ENCODE measurements at regions not wholly inside any gene's neighbourhood (a gene's known extent, or its start where the extent isn't known, plus 50 kb on each side); places are given as distances from the start of the nearest gene placed in this dataset.

- H3K27ac ChIP-seq (ENCODE audit: low read depth, low read length): no peak overlapping the region
- Mint-ChIP-seq H3K4me3 (no peak overlapping the region), H3K9me3 (no peaks in the 10 kb centered on the region), H3K27me3 (peaks cover 3 to 4% of the 10 kb centered on the region in 2 donors), H3K4me1 (no peaks in the 10 kb centered on the region), H3K27ac (no peak overlapping the region), H3K36me3 (no peaks in the 10 kb centered on the region)
- ChIA-PET CTCF (ENCODE audit: partially characterized antibody) (interaction anchor here (0.7 kb wide), 1 partner anchor 392 kb away, joined by 3 read pairs; no protein-coding TSS in a partner anchor), POLR2A (ENCODE audit: partially characterized antibody) (no interaction called here)
- no peaks in the 10 kb centered on the region for H3K27me3 ChIP-seq (ENCODE audit: insufficient read depth, low read length)
- no peaks in the 10 kb centered on the region for H3K36me3 ChIP-seq (ENCODE audit: insufficient read depth, low read length)
- intact Hi-C loops (cut with micrococcal nuclease): no loop called here
- H3K4me3 ChIP-seq (ENCODE audit: low read length in 2 of 2): no peak overlapping the region
- no peaks in the 10 kb centered on the region for H3K9me3 ChIP-seq (ENCODE audit: control insufficient read depth in 1 of 2, low read length in 2 of 2)
- no peak for DNase-seq
- H3K4me1 ChIP-seq (ENCODE audit: insufficient read depth, low read length): no peaks in the 10 kb centered on the region
Measured at GRCh38 chr1:220341126-220341525, 68.9 kb upstream of the RAB3GAP2 start.

GRCh38 chr1:220339581-220339980 lies 67.3 kb upstream of the RAB3GAP2 start:
- H3K9me3 ChIP-seq (ENCODE audit: control insufficient read depth in 1 of 2, low read length in 2 of 2): no peaks in the 10 kb centered on the region
- H3K27ac Mint-ChIP-seq: no peak overlapping the region
- no peak overlapping the region for H3K4me3 Mint-ChIP-seq
- no peaks in the 10 kb centered on the region for H3K4me1 Mint-ChIP-seq
- H3K36me3 Mint-ChIP-seq: no peaks in the 10 kb centered on the region
- H3K9me3 Mint-ChIP-seq: no peaks in the 10 kb centered on the region
- no peak for DNase-seq
- POLR2A ChIA-PET (ENCODE audit: partially characterized antibody): no interaction called here
- no peaks in the 10 kb centered on the region for H3K27me3 ChIP-seq (ENCODE audit: insufficient read depth, low read length)
- H3K4me3 ChIP-seq (ENCODE audit: low read length in 2 of 2): no peak overlapping the region
- CTCF ChIA-PET (ENCODE audit: partially characterized antibody): no interaction called here
- H3K27ac ChIP-seq (ENCODE audit: low read depth, low read length): no peak overlapping the region
- H3K27me3 Mint-ChIP-seq: peaks cover 3 to 4% of the 10 kb centered on the region in 2 donors
- H3K36me3 ChIP-seq (ENCODE audit: insufficient read depth, low read length): no peaks in the 10 kb centered on the region
- H3K4me1 ChIP-seq (ENCODE audit: insufficient read depth, low read length): no peaks in the 10 kb centered on the region
- intact Hi-C loops (cut with micrococcal nuclease): no loop called here

- no peak for DNase-seq
- Mint-ChIP-seq H3K9me3 (no peaks in the 10 kb centered on the region), H3K27me3 (peaks cover 3 to 4% of the 10 kb centered on the region in 2 donors), H3K4me3 (no peak overlapping the region), H3K4me1 (no peaks in the 10 kb centered on the region), H3K27ac (no peak overlapping the region), H3K36me3 (no peaks in the 10 kb centered on the region)
- H3K4me1 ChIP-seq (ENCODE audit: insufficient read depth, low read length): no peaks in the 10 kb centered on the region
- no peaks in the 10 kb centered on the region for H3K27me3 ChIP-seq (ENCODE audit: insufficient read depth, low read length)
- intact Hi-C loops (cut with micrococcal nuclease): no loop called here
- H3K27ac ChIP-seq (ENCODE audit: low read depth, low read length): no peak overlapping the region
- ChIA-PET POLR2A (ENCODE audit: partially characterized antibody) (no interaction called here), CTCF (ENCODE audit: partially characterized antibody) (no interaction called here)
- H3K4me3 ChIP-seq (ENCODE audit: low read length in 2 of 2): no peak overlapping the region
- H3K9me3 ChIP-seq (ENCODE audit: control insufficient read depth in 1 of 2, low read length in 2 of 2): no peaks in the 10 kb centered on the region
- no peaks in the 10 kb centered on the region for H3K36me3 ChIP-seq (ENCODE audit: insufficient read depth, low read length)
Measured at GRCh38 chr1:220338759-220339158, 66.5 kb upstream of the RAB3GAP2 start.

- Mint-ChIP-seq H3K9me3 (no peaks in the 10 kb centered on the region), H3K27ac (no peak overlapping the region)
- POLR2A ChIA-PET (ENCODE audit: partially characterized antibody): no interaction called here
Measured at GRCh38 chr1:220336391-220337031, 64.3 kb upstream of the RAB3GAP2 start.

GRCh38 chr1:220335668-220336067 lies 63.4 kb upstream of the RAB3GAP2 start:
- POLR2A ChIA-PET (ENCODE audit: partially characterized antibody): no interaction called here
- Histone ChIP-seq H3K4me1 (ENCODE audit: insufficient read depth, low read length) (no peaks in the 10 kb centered on the region), H3K9me3 (ENCODE audit: control insufficient read depth in 1 of 2, low read length in 2 of 2) (no peaks in the 10 kb centered on the region), H3K36me3 (ENCODE audit: insufficient read depth, low read length) (no peaks in the 10 kb centered on the region), H3K27me3 (ENCODE audit: insufficient read depth, low read length) (no peaks in the 10 kb centered on the region), H3K27ac (ENCODE audit: low read depth, low read length) (no peak overlapping the region), H3K4me3 (ENCODE audit: low read length in 2 of 2) (no peak overlapping the region)
- CTCF ChIA-PET (ENCODE audit: partially characterized antibody): no interaction called here
- Mint-ChIP-seq H3K27ac (no peak overlapping the region), H3K4me3 (no peak overlapping the region), H3K27me3 (peaks cover 0 to 5% of the 10 kb centered on the region in 2 donors), H3K9me3 (no peaks in the 10 kb centered on the region), H3K4me1 (no peaks in the 10 kb centered on the region), H3K36me3 (no peaks in the 10 kb centered on the region)
- intact Hi-C loops (cut with micrococcal nuclease): no loop called here
- DNase-seq: no peak

More at GRCh38 chr1:220336391-220337031, 64.3 kb upstream of the RAB3GAP2 start:
- H3K27me3 Mint-ChIP-seq: peaks cover 4 to 5% of the 10 kb centered on the region in 2 donors
- Histone ChIP-seq H3K9me3 (ENCODE audit: control insufficient read depth in 1 of 2, low read length in 2 of 2) (no peaks in the 10 kb centered on the region), H3K4me1 (ENCODE audit: insufficient read depth, low read length) (no peaks in the 10 kb centered on the region), H3K27me3 (ENCODE audit: insufficient read depth, low read length) (no peaks in the 10 kb centered on the region), H3K4me3 (ENCODE audit: low read length in 2 of 2) (no peak overlapping the region), H3K36me3 (ENCODE audit: insufficient read depth, low read length) (no peaks in the 10 kb centered on the region), H3K27ac (ENCODE audit: low read depth, low read length) (no peak overlapping the region)
- CTCF ChIA-PET (ENCODE audit: partially characterized antibody): no interaction called here
- H3K36me3 Mint-ChIP-seq: no peaks in the 10 kb centered on the region
- H3K4me3 Mint-ChIP-seq: no peak overlapping the region
- intact Hi-C loops (cut with micrococcal nuclease): no loop called here
- no peaks in the 10 kb centered on the region for H3K4me1 Mint-ChIP-seq
- DNase-seq: no peak

GRCh38 chr1:220331318-220331717 lies 59.1 kb upstream of the RAB3GAP2 start:
- Histone ChIP-seq H3K9me3 (ENCODE audit: control insufficient read depth in 1 of 2, low read length in 2 of 2) (no peaks in the 10 kb centered on the region), H3K27ac (ENCODE audit: low read depth, low read length) (no peak overlapping the region), H3K27me3 (ENCODE audit: insufficient read depth, low read length) (no peaks in the 10 kb centered on the region), H3K4me1 (ENCODE audit: insufficient read depth, low read length) (no peaks in the 10 kb centered on the region), H3K36me3 (ENCODE audit: insufficient read depth, low read length) (no peaks in the 10 kb centered on the region), H3K4me3 (ENCODE audit: low read length in 2 of 2) (no peak overlapping the region)
- H3K4me1 Mint-ChIP-seq: no peaks in the 10 kb centered on the region
- DNase-seq: no peak
- H3K4me3 Mint-ChIP-seq: no peak overlapping the region
- no peak overlapping the region for H3K27ac Mint-ChIP-seq
- peaks cover 2 to 5% of the 10 kb centered on the region in 2 donors for H3K27me3 Mint-ChIP-seq
- POLR2A ChIA-PET (ENCODE audit: partially characterized antibody): no interaction called here
- H3K36me3 Mint-ChIP-seq: no peaks in the 10 kb centered on the region
- no peaks in the 10 kb centered on the region for H3K9me3 Mint-ChIP-seq
- CTCF ChIA-PET (ENCODE audit: partially characterized antibody): no interaction called here
- intact Hi-C loops (cut with micrococcal nuclease): no loop called here

GRCh38 chr1:220330265-220330664 lies 58.0 kb upstream of the RAB3GAP2 start:
- POLR2A ChIA-PET (ENCODE audit: partially characterized antibody): interaction anchor here (0.7 kb wide), 1 partner anchor 1766 kb away, joined by 5 read pairs; no protein-coding TSS in a partner anchor
- Histone ChIP-seq H3K27ac (ENCODE audit: low read depth, low read length) (no peak overlapping the region), H3K4me3 (ENCODE audit: low read length in 2 of 2) (no peak overlapping the region), H3K27me3 (ENCODE audit: insufficient read depth, low read length) (no peaks in the 10 kb centered on the region), H3K9me3 (ENCODE audit: control insufficient read depth in 1 of 2, low read length in 2 of 2) (no peaks in the 10 kb centered on the region), H3K4me1 (ENCODE audit: insufficient read depth, low read length) (no peaks in the 10 kb centered on the region), H3K36me3 (ENCODE audit: insufficient read depth, low read length) (no peaks in the 10 kb centered on the region)
- H3K36me3 Mint-ChIP-seq: no peaks in the 10 kb centered on the region
- CTCF ChIA-PET (ENCODE audit: partially characterized antibody): no interaction called here
- H3K4me3 Mint-ChIP-seq: no peak overlapping the region
- no peaks in the 10 kb centered on the region for H3K4me1 Mint-ChIP-seq
- no peak for DNase-seq
- no peak overlapping the region for H3K27ac Mint-ChIP-seq
- H3K9me3 Mint-ChIP-seq: no peaks in the 10 kb centered on the region
- H3K27me3 Mint-ChIP-seq: peaks cover 2 to 5% of the 10 kb centered on the region in 2 donors
- intact Hi-C loops (cut with micrococcal nuclease): no loop called here

- Mint-ChIP-seq H3K4me1 (no peaks in the 10 kb centered on the region), H3K27ac (no peak overlapping the region), H3K9me3 (no peaks in the 10 kb centered on the region), H3K27me3 (peaks cover 2 to 10% of the 10 kb centered on the region in 2 donors), H3K36me3 (no peaks in the 10 kb centered on the region), H3K4me3 (no peak overlapping the region)
- Histone ChIP-seq H3K27ac (ENCODE audit: low read depth, low read length) (no peak overlapping the region), H3K27me3 (ENCODE audit: insufficient read depth, low read length) (no peaks in the 10 kb centered on the region), H3K36me3 (ENCODE audit: insufficient read depth, low read length) (no peaks in the 10 kb centered on the region), H3K9me3 (ENCODE audit: control insufficient read depth in 1 of 2, low read length in 2 of 2) (no peaks in the 10 kb centered on the region), H3K4me3 (ENCODE audit: low read length in 2 of 2) (no peak overlapping the region), H3K4me1 (ENCODE audit: insufficient read depth, low read length) (no peaks in the 10 kb centered on the region)
- ChIA-PET POLR2A (ENCODE audit: partially characterized antibody) (no interaction called here), CTCF (ENCODE audit: partially characterized antibody) (no interaction called here)
- intact Hi-C loops (cut with micrococcal nuclease): no loop called here
- no peak for DNase-seq
Measured at GRCh38 chr1:220327106-220327505, 54.9 kb upstream of the RAB3GAP2 start.

Measured in CD4-positive, alpha-beta memory T cell (primary cell).